Fibroblast of the aortic adventitia (primary cell): ENCODE measurements at regions not wholly inside any gene's neighbourhood (a gene's known extent, or its start where the extent isn't known, plus 50 kb on each side); places are given as distances from the start of the nearest gene placed in this dataset.

Experiments
- DNase-seq: peaks from one replicate; pipeline ENCODE4 v3.0.0-alpha.2; 2010; ENCODE audit warnings: low read depth
- H3K4me3 ChIP-seq: 2 replicates; pipeline ENCODE4 v1.5.1; 2011; ENCODE audit warnings: low read depth, mild to moderate bottlenecking, control low read depth, low read length, moderate library complexity
- CTCF ChIP-seq: IDR thresholded peaks from 2 replicates; pipeline ENCODE4 v1.5.1; 2011; ENCODE audit warnings: mild to moderate bottlenecking, low read length, control low read depth, inconsistent platforms; ENCODE audit not compliant: insufficient read depth

GRCh38 chr3:110901536-110901935, 170.1 kb upstream of the NECTIN3 start:
- no peak for TF ChIP-seq CTCF
- DNase-seq: no peak
- H3K4me3 ChIP-seq: no peak overlapping the region

GRCh38 chr3:110902453-110903085, 169.0 kb upstream of the NECTIN3 start:
- no peak for DNase-seq
- no peak for TF ChIP-seq CTCF

GRCh38 chr3:110903771-110904519, 167.7 kb upstream of the NECTIN3 start:
- TF ChIP-seq CTCF: no peak
- no peak overlapping the region for H3K4me3 ChIP-seq
- DNase-seq: no peak

More at GRCh38 chr3:110902453-110903085, 169.0 kb upstream of the NECTIN3 start:
- no peak overlapping the region for H3K4me3 ChIP-seq

GRCh38 chr3:110904520-110904890, 167.1 kb upstream of the NECTIN3 start:
- DNase-seq: no peak
- TF ChIP-seq CTCF: no peak
- no peak overlapping the region for H3K4me3 ChIP-seq

GRCh38 chr3:110905121-110905520, 166.5 kb upstream of the NECTIN3 start:
- no peak for TF ChIP-seq CTCF
- no peak for DNase-seq
- no peak overlapping the region for H3K4me3 ChIP-seq

GRCh38 chr3:110909839-110910238, 161.8 kb upstream of the NECTIN3 start:
- no peak for DNase-seq
- TF ChIP-seq CTCF: no peak
- no peak overlapping the region for H3K4me3 ChIP-seq
